ENCODE measurements at regions not wholly inside any gene's neighbourhood (a gene's known extent, or its start where the extent isn't known, plus 50 kb on each side); places are given as distances from the start of the nearest gene placed in this dataset.
"Not testable (repeated sequence)": the region's sequence is repeated elsewhere in the genome, so short reads cannot be mapped to it uniquely, and the experiment has no call there.

- CTCF ChIA-PET: no interaction called here
- no peak overlapping the region for H3K4me3 Mint-ChIP-seq
Observed at GRCh38 chr14:29982171-29982570, 54.5 kb upstream of the PRKD1 start.

GRCh38 chr14:29982993-29983392, 55.3 kb upstream of the PRKD1 start:
- POLR2A ChIA-PET: no interaction called here
- Mint-ChIP-seq H3K9me3 (ENCODE audit: low read depth) (no peaks in the 10 kb centered on the region), H3K4me3 (no peak overlapping the region), H3K36me3 (ENCODE audit: low read depth) (no peaks in the 10 kb centered on the region), H3K27me3 (no peaks in the 10 kb centered on the region), H3K27ac (no peak overlapping the region), H3K4me1 (no peaks in the 10 kb centered on the region)
- CTCF ChIA-PET: no interaction called here
- intact Hi-C loops (cut with DNase I, micrococcal nuclease): no loop called here
- no peak for ATAC-seq
- DNase-seq: no peak

More at GRCh38 chr14:29982171-29982570, 54.5 kb upstream of the PRKD1 start:
- Mint-ChIP-seq H3K4me1 (no peaks in the 10 kb centered on the region), H3K27ac (no peak overlapping the region), H3K36me3 (ENCODE audit: low read depth) (no peaks in the 10 kb centered on the region), H3K9me3 (ENCODE audit: low read depth) (peaks cover 2% of the 10 kb centered on the region), H3K27me3 (no peaks in the 10 kb centered on the region)
- ATAC-seq: no peak
- POLR2A ChIA-PET: no interaction called here
- intact Hi-C loops (cut with DNase I, micrococcal nuclease): no loop called here
- DNase-seq: no peak

- H3K36me3 Mint-ChIP-seq (ENCODE audit: low read depth); intact Hi-C loops (cut with DNase I, micrococcal nuclease); H3K27me3 Mint-ChIP-seq; ATAC-seq; H3K4me3 Mint-ChIP-seq; CTCF ChIA-PET; DNase-seq; H3K9me3 Mint-ChIP-seq (ENCODE audit: low read depth); H3K27ac Mint-ChIP-seq; POLR2A ChIA-PET; H3K4me1 Mint-ChIP-seq: not testable (repeated sequence)
Observed at GRCh38 chr14:29990344-29990857, 62.8 kb upstream of the PRKD1 start.

GRCh38 chr14:29990993-29991392, 63.3 kb upstream of the PRKD1 start:
- intact Hi-C loops (cut with DNase I, micrococcal nuclease): no loop called here
- Mint-ChIP-seq H3K27me3 (no peaks in the 10 kb centered on the region), H3K4me1 (no peaks in the 10 kb centered on the region), H3K36me3 (ENCODE audit: low read depth) (no peaks in the 10 kb centered on the region), H3K27ac (no peak overlapping the region), H3K9me3 (ENCODE audit: low read depth) (no peaks in the 10 kb centered on the region), H3K4me3 (no peak overlapping the region)
- no peak for DNase-seq
- ATAC-seq: no peak
- CTCF ChIA-PET: no interaction called here
- POLR2A ChIA-PET: no interaction called here

- no peak for DNase-seq
- no peaks in the 10 kb centered on the region for H3K36me3 Mint-ChIP-seq (ENCODE audit: low read depth)
- ATAC-seq: no peak
- H3K4me1 Mint-ChIP-seq: no peaks in the 10 kb centered on the region
- H3K4me3 Mint-ChIP-seq: no peak overlapping the region
- intact Hi-C loops (cut with DNase I, micrococcal nuclease): no loop called here
- ChIA-PET CTCF (no interaction called here), POLR2A (no interaction called here)
- H3K9me3 Mint-ChIP-seq (ENCODE audit: low read depth): no peaks in the 10 kb centered on the region
- H3K27ac Mint-ChIP-seq: no peak overlapping the region
- H3K27me3 Mint-ChIP-seq: no peaks in the 10 kb centered on the region
Observed at GRCh38 chr14:29993143-29993542, 65.5 kb upstream of the PRKD1 start.

GRCh38 chr14:29999013-29999539, 71.4 kb upstream of the PRKD1 start:
- POLR2A ChIA-PET: no interaction called here
- H3K4me1 Mint-ChIP-seq: no peaks in the 10 kb centered on the region
- no peak for ATAC-seq
- no peak for DNase-seq
- H3K4me3 Mint-ChIP-seq: no peak overlapping the region
- no peaks in the 10 kb centered on the region for H3K36me3 Mint-ChIP-seq (ENCODE audit: low read depth)
- intact Hi-C loops (cut with DNase I, micrococcal nuclease): no loop called here
- H3K27me3 Mint-ChIP-seq: no peaks in the 10 kb centered on the region
- H3K9me3 Mint-ChIP-seq (ENCODE audit: low read depth): no peaks in the 10 kb centered on the region
- no peak overlapping the region for H3K27ac Mint-ChIP-seq
- CTCF ChIA-PET: no interaction called here

- intact Hi-C loops (cut with DNase I, micrococcal nuclease): loop anchor here in 1 of 2 experiments (10.0 kb wide), 2 partner anchors 458 to 1248 kb away; no protein-coding TSS in a partner anchor
- no peak overlapping the region for H3K4me3 Mint-ChIP-seq
Observed at GRCh38 chr14:30002859-30003258, 75.2 kb upstream of the PRKD1 start.

GRCh38 chr14:30005114-30005808, 77.6 kb upstream of the PRKD1 start:
- Mint-ChIP-seq H3K9me3 (ENCODE audit: low read depth) (no peaks in the 10 kb centered on the region), H3K36me3 (ENCODE audit: low read depth) (no peaks in the 10 kb centered on the region), H3K27ac (no peak overlapping the region), H3K27me3 (no peaks in the 10 kb centered on the region), H3K4me3 (no peak overlapping the region), H3K4me1 (no peaks in the 10 kb centered on the region)
- ATAC-seq (no peak), DNase-seq (no peak)
- intact Hi-C loops (cut with DNase I, micrococcal nuclease): loop anchor here in 1 of 2 experiments (10.0 kb wide), 2 partner anchors 460 to 1250 kb away; no protein-coding TSS in a partner anchor
- CTCF ChIA-PET: no interaction called here
- POLR2A ChIA-PET: no interaction called here

More at GRCh38 chr14:30002859-30003258, 75.2 kb upstream of the PRKD1 start:
- CTCF ChIA-PET: no interaction called here
- no peak for DNase-seq
- Mint-ChIP-seq H3K9me3 (ENCODE audit: low read depth) (no peaks in the 10 kb centered on the region), H3K27ac (no peak overlapping the region), H3K4me1 (no peaks in the 10 kb centered on the region), H3K36me3 (ENCODE audit: low read depth) (no peaks in the 10 kb centered on the region), H3K27me3 (no peaks in the 10 kb centered on the region)
- POLR2A ChIA-PET: no interaction called here
- ATAC-seq: no peak

GRCh38 chr14:30006695-30007094, 79.0 kb upstream of the PRKD1 start:
- intact Hi-C loops (cut with DNase I, micrococcal nuclease): loop anchor here in 1 of 2 experiments (10.0 kb wide), 2 partner anchors 462 to 1252 kb away; no protein-coding TSS in a partner anchor

GRCh38 chr14:30015489-30015888, 87.8 kb upstream of the PRKD1 start:
- CTCF ChIA-PET: no interaction called here
- Mint-ChIP-seq H3K27ac (no peak overlapping the region), H3K27me3 (no peaks in the 10 kb centered on the region), H3K36me3 (ENCODE audit: low read depth) (no peaks in the 10 kb centered on the region), H3K4me1 (no peaks in the 10 kb centered on the region), H3K4me3 (no peak overlapping the region), H3K9me3 (ENCODE audit: low read depth) (peaks cover 3% of the 10 kb centered on the region)
- no peak for ATAC-seq
- no peak for DNase-seq
- POLR2A ChIA-PET: no interaction called here
- intact Hi-C loops (cut with DNase I, micrococcal nuclease): no loop called here

More at GRCh38 chr14:30006695-30007094, 79.0 kb upstream of the PRKD1 start:
- H3K27ac Mint-ChIP-seq: no peak overlapping the region
- H3K27me3 Mint-ChIP-seq: no peaks in the 10 kb centered on the region
- no peaks in the 10 kb centered on the region for H3K9me3 Mint-ChIP-seq (ENCODE audit: low read depth)
- ATAC-seq (no peak), DNase-seq (no peak)
- H3K4me1 Mint-ChIP-seq: no peaks in the 10 kb centered on the region
- H3K4me3 Mint-ChIP-seq: no peak overlapping the region
- ChIA-PET CTCF (no interaction called here), POLR2A (no interaction called here)
- no peaks in the 10 kb centered on the region for H3K36me3 Mint-ChIP-seq (ENCODE audit: low read depth)

GRCh38 chr14:30016002-30016401, 88.4 kb upstream of the PRKD1 start:
- H3K27me3 Mint-ChIP-seq: no peaks in the 10 kb centered on the region
- ChIA-PET POLR2A (no interaction called here), CTCF (no interaction called here)
- no peaks in the 10 kb centered on the region for H3K4me1 Mint-ChIP-seq
- intact Hi-C loops (cut with DNase I, micrococcal nuclease): no loop called here
- no peak overlapping the region for H3K4me3 Mint-ChIP-seq
- H3K27ac Mint-ChIP-seq: no peak overlapping the region
- DNase-seq: no peak
- peaks cover 3% of the 10 kb centered on the region for H3K9me3 Mint-ChIP-seq (ENCODE audit: low read depth)
- no peak for ATAC-seq
- H3K36me3 Mint-ChIP-seq (ENCODE audit: low read depth): no peaks in the 10 kb centered on the region

GRCh38 chr14:30017370-30017993, 89.8 kb upstream of the PRKD1 start:
- H3K36me3 Mint-ChIP-seq (ENCODE audit: low read depth): no peaks in the 10 kb centered on the region
- no peak for ATAC-seq
- peaks cover 3% of the 10 kb centered on the region for H3K9me3 Mint-ChIP-seq (ENCODE audit: low read depth)
- no peaks in the 10 kb centered on the region for H3K4me1 Mint-ChIP-seq
- DNase-seq: no peak
- H3K4me3 Mint-ChIP-seq: no peak overlapping the region
- H3K27me3 Mint-ChIP-seq: no peaks in the 10 kb centered on the region
- intact Hi-C loops (cut with DNase I, micrococcal nuclease): no loop called here
- H3K27ac Mint-ChIP-seq: no peak overlapping the region
- POLR2A ChIA-PET: no interaction called here
- CTCF ChIA-PET: no interaction called here

Measured in activated CD4-positive, alpha-beta T cell treated with anti-CD3 and anti-CD28 coated beads for 36 hours (primary cell).